ENCODE measurements at regions not wholly inside any gene's neighbourhood (a gene's known extent, or its start where the extent isn't known, plus 50 kb on each side); places are given as distances from the start of the nearest gene placed in this dataset.

- no peak overlapping the region for H3K27ac ChIP-seq
- no peak for ATAC-seq (replicated peaks in 6 of 8)
- H3K4me1 ChIP-seq (replicated peaks in 1 of 2) = no peaks in the 10 kb centered on the region
- H3K4me3 ChIP-seq = no peak overlapping the region
- in situ Hi-C loops (cut with MboI; ENCODE audit: low pct_unique_long_range_greater_than_20kb in 2 of 9, low sequenced_read_pairs in 9 of 9, unreplicated experiment in 9 of 9) = no loop called here
- 63 to 80% (median 78%) methylated on average over 1 of the region's 1 CpG; no CpG with 5 or more reads in 7 of the 10 experiments for WGBS, 10 experiments
These were observed 79.1 kb downstream of the ADRB2 start for GRCh38 chr5:148905541-148905940.

- Histone ChIP-seq H3K27ac (no peak overlapping the region), H3K4me3 (no peak overlapping the region), H3K4me1 (replicated peaks in 1 of 2) (no peaks in the 10 kb centered on the region)
- in situ Hi-C loops (cut with MboI; ENCODE audit: low pct_unique_long_range_greater_than_20kb in 2 of 9, low sequenced_read_pairs in 9 of 9, unreplicated experiment in 9 of 9) = no loop called here
- WGBS, 10 experiments = 40 to 95% (median 71%) methylated on average over 1 to 3 of the region's 3 CpGs
- ATAC-seq (replicated peaks in 6 of 8) = no peak
These were observed 80.6 kb downstream of the ADRB2 start for GRCh38 chr5:148906968-148907367.

GRCh38 chr5:148909040-148909439 is 82.6 kb downstream of the ADRB2 start:
- 0 to 100% (median 88%) methylated on average over 1 to 4 of the region's 4 CpGs for WGBS, 10 experiments
- Histone ChIP-seq H3K4me1 (replicated peaks in 1 of 2) (no peaks in the 10 kb centered on the region), H3K4me3 (no peak overlapping the region), H3K27ac (no peak overlapping the region)
- ATAC-seq (replicated peaks in 6 of 8) = peak in 2 of 8 experiments; percentile 2 to 66
- in situ Hi-C loops (cut with MboI; ENCODE audit: low pct_unique_long_range_greater_than_20kb in 2 of 9, low sequenced_read_pairs in 9 of 9, unreplicated experiment in 9 of 9) = no loop called here

- WGBS, 10 experiments = 83 to 100% (median 100%) methylated on average over 1 of the region's 1 CpG; no CpG with 5 or more reads in 5 of the 10 experiments
- Histone ChIP-seq H3K27ac (no peak overlapping the region), H3K4me1 (replicated peaks in 1 of 2) (no peaks in the 10 kb centered on the region), H3K4me3 (no peak overlapping the region)
- ATAC-seq (replicated peaks in 6 of 8) = no peak
- in situ Hi-C loops (cut with MboI; ENCODE audit: low pct_unique_long_range_greater_than_20kb in 2 of 9, low sequenced_read_pairs in 9 of 9, unreplicated experiment in 9 of 9) = no loop called here
These were observed 83.4 kb downstream of the ADRB2 start for GRCh38 chr5:148909766-148910165.

- in situ Hi-C loops (cut with MboI; ENCODE audit: low pct_unique_long_range_greater_than_20kb in 2 of 9, low sequenced_read_pairs in 9 of 9, unreplicated experiment in 9 of 9) = no loop called here
- no peak overlapping the region for H3K27ac ChIP-seq
- H3K4me3 ChIP-seq = no peak overlapping the region
- WGBS, 10 experiments = 80 to 100% (median 93%) methylated on average over 1 to 4 of the region's 4 CpGs; no CpG with 5 or more reads in 3 of the 10 experiments
- no peaks in the 10 kb centered on the region for H3K4me1 ChIP-seq (replicated peaks in 1 of 2)
- ATAC-seq (replicated peaks in 6 of 8) = no peak
These were observed 83.8 kb downstream of the ADRB2 start for GRCh38 chr5:148910216-148910615.

- peak in 1 of 8 experiments; percentile 13 for ATAC-seq (replicated peaks in 6 of 8)
- 47 to 100% (median 63%) methylated on average over 1 to 5 of the region's 8 CpGs; no CpG with 5 or more reads in 2 of the 10 experiments for WGBS, 10 experiments
- in situ Hi-C loops (cut with MboI; ENCODE audit: low pct_unique_long_range_greater_than_20kb in 2 of 9, low sequenced_read_pairs in 9 of 9, unreplicated experiment in 9 of 9) = no loop called here
- Histone ChIP-seq H3K27ac (no peak overlapping the region), H3K4me3 (no peak overlapping the region), H3K4me1 (replicated peaks in 1 of 2) (no peaks in the 10 kb centered on the region)
These were observed 84.4 kb downstream of the ADRB2 start for GRCh38 chr5:148910686-148911361.

GRCh38 chr5:148911386-148911785 is 85.0 kb downstream of the ADRB2 start:
- Histone ChIP-seq H3K4me1 (replicated peaks in 1 of 2) (no peaks in the 10 kb centered on the region), H3K27ac (no peak overlapping the region), H3K4me3 (no peak overlapping the region)
- no peak for ATAC-seq (replicated peaks in 6 of 8)
- in situ Hi-C loops (cut with MboI; ENCODE audit: low pct_unique_long_range_greater_than_20kb in 2 of 9, low sequenced_read_pairs in 9 of 9, unreplicated experiment in 9 of 9) = no loop called here
- WGBS, 10 experiments = 92% methylated on average over 2 of the region's 2 CpGs; no CpG with 5 or more reads in 9 of the 10 experiments

- no peak for ATAC-seq (replicated peaks in 6 of 8)
- Histone ChIP-seq H3K4me1 (replicated peaks in 1 of 2) (no peaks in the 10 kb centered on the region), H3K27ac (no peak overlapping the region), H3K4me3 (no peak overlapping the region)
- WGBS, 10 experiments = 60 to 100% (median 60%) methylated on average over 1 of the region's 1 CpG; no CpG with 5 or more reads in 6 of the 10 experiments
- in situ Hi-C loops (cut with MboI; ENCODE audit: low pct_unique_long_range_greater_than_20kb in 2 of 9, low sequenced_read_pairs in 9 of 9, unreplicated experiment in 9 of 9) = no loop called here
These were observed 85.7 kb downstream of the ADRB2 start for GRCh38 chr5:148912146-148912545.

GRCh38 chr5:148912714-148913398 is 86.4 kb downstream of the ADRB2 start:
- no peaks in the 10 kb centered on the region for H3K4me1 ChIP-seq (replicated peaks in 1 of 2)
- in situ Hi-C loops (cut with MboI; ENCODE audit: low pct_unique_long_range_greater_than_20kb in 2 of 9, low sequenced_read_pairs in 9 of 9, unreplicated experiment in 9 of 9) = no loop called here
- peak; percentile 74 to 97 (median 88) for ATAC-seq (replicated peaks in 6 of 8)
- H3K27ac ChIP-seq = no peak overlapping the region
- 0 to 53% (median 24%) methylated on average over 2 to 4 of the region's 9 CpGs; no CpG with 5 or more reads in 2 of the 10 experiments for WGBS, 10 experiments
- H3K4me3 ChIP-seq = no peak overlapping the region

- Histone ChIP-seq H3K27ac (no peak overlapping the region), H3K4me3 (no peak overlapping the region), H3K4me1 (replicated peaks in 1 of 2) (no peaks in the 10 kb centered on the region)
- in situ Hi-C loops (cut with MboI; ENCODE audit: low pct_unique_long_range_greater_than_20kb in 2 of 9, low sequenced_read_pairs in 9 of 9, unreplicated experiment in 9 of 9) = no loop called here
- peak in 3 of 8 experiments; percentile 5 to 20 (median 6) for ATAC-seq (replicated peaks in 6 of 8)
- WGBS, 10 experiments = 33 to 100% (median 82%) methylated on average over 1 to 5 of the region's 6 CpGs; no CpG with 5 or more reads in 3 of the 10 experiments
These were observed 87.1 kb downstream of the ADRB2 start for GRCh38 chr5:148913493-148913892.

- H3K4me3 ChIP-seq = no peak overlapping the region
- H3K27ac ChIP-seq = no peak overlapping the region
- in situ Hi-C loops (cut with MboI; ENCODE audit: low pct_unique_long_range_greater_than_20kb in 2 of 9, low sequenced_read_pairs in 9 of 9, unreplicated experiment in 9 of 9) = no loop called here
- no peak for ATAC-seq (replicated peaks in 6 of 8)
- no peaks in the 10 kb centered on the region for H3K4me1 ChIP-seq (replicated peaks in 1 of 2)
- 40 to 76% (median 67%) methylated on average over 1 to 2 of the region's 2 CpGs; no CpG with 5 or more reads in 6 of the 10 experiments for WGBS, 10 experiments
These were observed 87.6 kb downstream of the ADRB2 start for GRCh38 chr5:148913985-148914431.

- WGBS, 10 experiments = 53 to 85% (median 80%) methylated on average over 1 to 5 of the region's 7 CpGs; no CpG with 5 or more reads in 3 of the 10 experiments
- no peaks in the 10 kb centered on the region for H3K4me1 ChIP-seq (replicated peaks in 1 of 2)
- H3K27ac ChIP-seq = no peak overlapping the region
- in situ Hi-C loops (cut with MboI; ENCODE audit: low pct_unique_long_range_greater_than_20kb in 2 of 9, low sequenced_read_pairs in 9 of 9, unreplicated experiment in 9 of 9) = no loop called here
- ATAC-seq (replicated peaks in 6 of 8) = no peak
- no peak overlapping the region for H3K4me3 ChIP-seq
These were observed 88.9 kb downstream of the ADRB2 start for GRCh38 chr5:148915224-148915817.

GRCh38 chr5:148920646-148921288 is 94.4 kb downstream of the ADRB2 start:
- in situ Hi-C loops (cut with MboI; ENCODE audit: low pct_unique_long_range_greater_than_20kb in 2 of 9, low sequenced_read_pairs in 9 of 9, unreplicated experiment in 9 of 9) = no loop called here
- ATAC-seq (replicated peaks in 6 of 8) = no peak

More at GRCh38 chr5:148920646-148921288, 94.4 kb downstream of the ADRB2 start:
- Histone ChIP-seq H3K27ac (no peak overlapping the region), H3K4me3 (no peak overlapping the region), H3K4me1 (replicated peaks in 1 of 2) (no peaks in the 10 kb centered on the region)
- 39 to 67% (median 55%) methylated on average over 1 to 2 of the region's 2 CpGs; no CpG with 5 or more reads in 7 of the 10 experiments for WGBS, 10 experiments
